HG03097 (cell line): ENCODE measurements at regions not wholly inside any gene's neighbourhood (a gene's known extent, or its start where the extent isn't known, plus 50 kb on each side); places are given as distances from the start of the nearest gene placed in this dataset.

Source experiments
- ATAC-seq: cut with Tn5 transposase; IDR thresholded peaks from one replicate; pipeline ENCODE4 v1.9.1; 2021; ENCODE audit not compliant: unreplicated experiment, low FRiP score

DNA sequence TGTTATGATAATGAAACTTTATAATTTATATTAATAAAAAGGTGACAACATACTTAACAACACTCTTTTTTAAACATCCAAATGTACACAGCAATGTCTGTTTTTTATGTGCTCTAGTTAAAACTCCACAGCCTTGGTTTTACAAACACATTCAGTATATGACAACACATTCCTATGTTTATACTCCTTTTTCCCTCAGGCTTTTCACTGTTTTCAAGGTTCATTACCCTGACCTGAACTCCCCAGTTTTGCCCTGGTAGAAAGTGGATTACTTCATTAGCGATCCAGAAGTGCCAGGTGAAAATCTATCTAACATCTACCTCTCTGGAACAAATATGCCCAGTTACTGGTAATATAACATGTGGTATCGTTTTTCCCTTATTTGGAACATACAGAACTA, 340.2 kb upstream of the DDHD1 start:
- ATAC-seq: no peak

DNA sequence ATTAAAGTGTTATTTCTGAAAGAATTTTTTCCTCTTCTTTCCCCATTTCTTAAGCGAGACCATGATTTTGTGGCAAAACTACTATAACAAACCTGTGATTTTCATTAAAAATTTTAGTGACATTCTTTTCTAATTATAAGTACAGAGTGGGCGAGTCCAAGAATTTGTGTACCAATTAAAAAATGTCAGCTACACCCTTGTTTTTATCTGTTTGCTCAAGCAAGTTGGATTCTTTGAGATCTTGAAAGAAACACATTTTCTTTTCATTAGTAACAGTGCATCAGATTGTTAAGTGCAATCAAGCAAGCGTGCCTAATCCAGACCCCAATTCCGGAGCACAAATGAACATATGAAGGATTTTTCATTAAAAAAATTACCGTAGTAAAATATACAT, 338.8 kb upstream of the DDHD1 start:
- no peak for ATAC-seq

GRCh38 chr14:53491256-53491883, 338.2 kb upstream of the DDHD1 start:
- no peak for ATAC-seq

- no peak for ATAC-seq
Measured at GRCh38 chr14:53478174-53478573, 325.1 kb upstream of the DDHD1 start.

DNA sequence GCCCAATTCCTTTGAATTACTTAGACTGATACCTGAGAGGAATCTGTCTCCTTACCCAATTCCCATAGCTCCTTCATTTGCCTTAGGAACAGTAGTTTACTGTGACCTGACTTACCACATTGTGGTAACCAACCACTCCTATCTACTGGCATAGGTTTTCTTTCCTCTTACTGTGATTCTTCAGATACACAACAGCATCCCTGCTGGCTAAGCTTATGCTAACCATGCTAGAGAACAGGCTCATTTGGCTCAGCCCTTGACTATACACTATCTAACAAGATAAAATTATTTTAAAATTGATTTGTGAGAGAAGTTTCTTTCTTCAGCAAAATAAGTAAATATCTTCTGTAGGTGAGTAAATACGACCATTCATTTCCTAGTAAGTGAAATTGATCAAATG, 320.4 kb upstream of the DDHD1 start:
- no peak for ATAC-seq

DNA sequence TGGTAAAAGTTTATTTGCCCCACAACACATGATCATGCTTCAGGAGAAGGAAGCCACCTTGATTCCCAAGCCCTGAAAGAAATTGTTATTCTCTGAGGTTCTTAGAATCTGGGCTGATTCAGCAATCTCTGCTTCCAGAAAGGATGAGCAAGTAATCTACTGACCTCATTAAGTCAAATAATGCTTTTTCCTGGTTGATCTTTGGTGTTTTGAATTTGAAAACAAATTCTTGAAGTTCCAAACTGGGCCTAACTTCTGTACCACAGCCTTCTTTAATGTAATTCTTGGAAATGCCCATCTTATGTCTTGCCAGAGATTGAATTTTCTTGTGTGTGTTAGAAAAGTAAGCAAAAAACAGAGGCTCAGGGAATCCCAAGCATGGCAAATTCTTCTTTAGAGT, 319.2 kb upstream of the DDHD1 start:
- ATAC-seq: no peak

GRCh38 chr14:53470351-53471043, 317.4 kb upstream of the DDHD1 start:
- ATAC-seq: no peak

GRCh38 chr14:53468876-53469275, 315.8 kb upstream of the DDHD1 start:
- no peak for ATAC-seq

DNA sequence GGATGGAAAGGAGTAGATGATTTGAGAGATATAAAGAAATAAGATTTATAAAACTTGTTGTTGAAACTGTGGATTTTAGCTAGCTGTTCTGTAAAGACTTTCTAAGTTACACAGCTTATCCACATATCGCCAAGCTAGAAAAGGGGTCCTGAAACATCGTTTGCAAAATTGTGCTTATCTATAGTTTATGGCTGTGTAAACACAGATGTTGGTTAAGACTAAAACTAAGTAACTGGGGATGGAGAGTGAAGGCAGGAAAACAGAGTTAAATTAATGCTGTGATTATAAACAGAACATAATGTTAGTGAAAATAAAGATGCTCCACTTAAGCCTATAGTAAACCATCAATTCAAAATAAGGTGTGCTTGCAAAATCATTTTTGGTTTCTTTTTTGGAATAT, 311.3 kb upstream of the DDHD1 start:
- no peak for ATAC-seq

- ATAC-seq: no peak
Measured at GRCh38 chr14:53462931-53463778, 310.0 kb upstream of the DDHD1 start.

- ATAC-seq: no peak
Measured at GRCh38 chr14:53461858-53462257, 308.7 kb upstream of the DDHD1 start.

- ATAC-seq: no peak
Measured at GRCh38 chr14:53460544-53460943, 307.4 kb upstream of the DDHD1 start.

DNA sequence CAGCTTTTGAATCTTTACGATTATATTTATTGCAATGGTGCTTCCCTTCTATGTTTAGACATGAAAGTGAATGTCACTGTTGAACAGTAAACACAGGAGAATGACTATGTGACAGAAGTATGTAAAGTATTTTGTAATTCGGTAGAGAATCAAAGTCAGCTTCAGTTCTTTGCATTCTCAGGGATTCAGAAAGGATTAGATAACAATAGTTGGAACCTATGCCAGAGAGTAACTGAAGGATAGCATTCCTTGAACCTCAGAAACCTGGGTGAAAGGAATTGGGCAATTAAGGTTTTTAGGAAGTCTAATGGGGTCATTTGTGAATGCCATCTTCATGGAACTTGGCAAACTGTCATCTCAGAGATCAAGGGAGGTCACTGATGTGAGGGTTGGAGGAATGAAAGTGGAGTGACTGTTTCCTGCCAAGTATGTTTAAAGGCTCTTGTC, 305.3 kb upstream of the DDHD1 start:
- ATAC-seq: no peak

DNA sequence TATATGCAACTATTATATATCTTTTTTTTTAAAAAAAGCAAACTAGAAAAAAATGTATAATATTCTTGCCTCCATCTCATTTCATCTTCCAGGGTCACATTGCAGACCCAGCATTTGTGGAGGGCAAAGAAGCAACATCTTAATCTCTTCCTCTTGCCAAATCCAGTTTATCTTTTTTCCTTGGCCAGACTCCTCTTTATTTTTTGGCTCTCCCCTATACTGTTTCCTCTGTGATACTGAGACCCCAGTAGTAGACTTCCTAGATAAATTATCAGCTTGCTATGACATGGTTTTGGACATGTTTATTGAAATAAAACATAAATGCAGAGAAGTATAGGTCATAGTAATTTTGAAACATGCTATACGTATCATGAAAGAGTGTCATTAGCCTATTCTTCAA, 303.8 kb upstream of the DDHD1 start:
- no peak for ATAC-seq

DNA sequence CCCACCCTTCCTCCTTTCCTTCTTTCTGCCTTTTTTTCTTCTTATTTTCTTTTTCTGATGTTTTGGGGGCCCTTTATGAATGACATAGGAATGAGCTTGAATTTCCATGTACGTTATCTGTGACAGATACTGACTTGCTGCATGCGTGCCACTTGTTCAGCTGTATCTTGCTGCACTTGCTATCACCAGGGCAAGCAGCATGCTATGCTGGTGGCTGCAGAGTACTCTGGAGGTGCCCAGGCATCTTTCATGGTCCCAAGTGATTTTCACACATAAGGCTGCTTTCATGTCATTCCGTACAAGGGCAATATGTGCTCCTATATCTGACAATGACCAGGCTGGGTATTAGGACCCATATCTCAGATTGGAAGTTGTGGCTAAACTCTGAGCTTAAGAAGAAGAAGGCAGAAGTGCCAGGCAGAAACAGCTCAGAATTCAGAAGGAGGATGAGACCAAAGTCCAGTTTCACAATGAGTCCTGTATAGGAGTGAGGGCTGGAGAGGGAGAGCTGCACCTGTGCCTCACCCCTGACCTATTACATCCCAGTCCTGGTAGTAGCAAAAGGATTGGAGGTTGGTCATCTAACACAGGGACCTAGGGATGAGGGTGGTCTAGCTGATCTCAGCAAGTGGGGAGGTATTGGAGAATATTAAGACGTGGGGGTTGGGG, 299.0 kb upstream of the DDHD1 start:
- ATAC-seq: no peak

DNA sequence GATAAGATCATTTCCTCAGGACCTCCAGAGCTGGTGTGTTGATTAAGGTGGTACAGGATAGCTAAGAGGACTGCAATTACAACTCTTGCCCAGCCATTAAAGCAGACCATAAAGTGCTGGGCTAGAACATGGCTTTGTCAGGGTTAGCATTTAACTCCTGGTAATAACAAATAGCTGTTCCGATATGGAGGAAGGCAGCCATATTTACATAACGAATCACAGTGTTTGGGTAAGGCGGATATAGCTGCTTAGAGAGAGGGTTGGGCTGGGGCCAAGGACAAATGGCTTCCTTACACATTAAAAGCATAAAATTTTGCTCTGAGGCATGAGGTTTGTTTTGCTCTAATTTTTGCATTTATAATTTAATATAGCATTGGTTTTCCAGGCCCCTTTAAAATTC, 297.7 kb upstream of the DDHD1 start:
- ATAC-seq: no peak

DNA sequence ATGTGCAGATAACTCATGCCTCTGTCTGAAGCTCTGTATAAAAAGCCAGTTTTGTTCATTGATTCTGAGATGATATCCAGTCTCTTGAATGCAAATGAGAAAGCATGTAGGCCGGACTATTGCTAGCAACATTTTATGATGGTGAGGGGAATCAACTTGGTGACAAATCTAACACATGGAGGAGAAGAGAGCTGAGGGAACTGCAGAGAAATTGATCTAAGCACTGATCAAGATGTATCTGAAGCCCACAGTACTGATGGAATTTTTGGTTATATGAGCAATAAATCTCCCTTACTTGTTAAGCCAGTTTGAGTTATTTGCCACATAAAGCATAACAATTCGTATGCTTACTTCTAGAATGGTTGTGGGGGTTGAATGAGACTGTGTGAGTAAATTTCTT, 295.6 kb upstream of the DDHD1 start:
- no peak for ATAC-seq

GRCh38 chr14:53444677-53445312, 291.7 kb upstream of the DDHD1 start:
- ATAC-seq: no peak

DNA sequence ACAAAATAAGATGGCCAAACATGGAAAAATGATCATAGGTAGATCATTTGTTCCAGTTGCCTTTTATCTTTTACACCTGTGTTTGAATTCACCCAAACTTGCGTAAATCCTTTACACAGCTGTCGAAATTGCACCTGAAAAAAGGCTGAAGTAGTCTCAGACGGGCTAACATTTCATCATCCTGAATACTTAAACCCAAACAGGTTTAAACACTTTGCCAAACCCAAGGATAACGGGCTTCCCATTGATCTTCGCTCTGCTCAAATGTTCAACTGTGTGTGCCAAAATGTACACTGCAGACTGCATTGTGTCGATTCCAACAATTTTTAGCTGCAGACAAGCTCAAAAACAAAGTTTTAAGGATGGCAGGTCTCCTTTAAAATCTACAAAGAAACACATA, 288.7 kb upstream of the DDHD1 start:
- ATAC-seq: no peak

DNA sequence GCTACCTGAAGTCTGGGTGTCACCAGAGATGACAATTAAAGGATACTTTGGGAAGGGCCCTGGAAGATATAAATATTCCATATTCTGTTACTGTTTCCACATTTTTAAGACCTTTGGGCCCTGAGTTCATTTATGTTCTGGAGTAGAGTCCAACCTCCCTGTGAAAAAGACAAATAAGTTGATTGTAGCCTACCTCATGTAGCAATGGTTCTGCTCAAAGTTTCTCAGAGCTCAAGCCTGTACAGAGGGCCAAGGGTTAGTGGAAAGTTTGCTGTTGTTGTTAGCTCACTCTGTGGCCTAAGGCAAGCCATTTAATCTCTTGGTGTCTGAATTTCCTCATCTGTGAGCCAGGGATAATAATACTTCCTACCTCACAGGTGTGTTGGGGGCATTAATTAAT, 284.7 kb upstream of the DDHD1 start:
- no peak for ATAC-seq

DNA sequence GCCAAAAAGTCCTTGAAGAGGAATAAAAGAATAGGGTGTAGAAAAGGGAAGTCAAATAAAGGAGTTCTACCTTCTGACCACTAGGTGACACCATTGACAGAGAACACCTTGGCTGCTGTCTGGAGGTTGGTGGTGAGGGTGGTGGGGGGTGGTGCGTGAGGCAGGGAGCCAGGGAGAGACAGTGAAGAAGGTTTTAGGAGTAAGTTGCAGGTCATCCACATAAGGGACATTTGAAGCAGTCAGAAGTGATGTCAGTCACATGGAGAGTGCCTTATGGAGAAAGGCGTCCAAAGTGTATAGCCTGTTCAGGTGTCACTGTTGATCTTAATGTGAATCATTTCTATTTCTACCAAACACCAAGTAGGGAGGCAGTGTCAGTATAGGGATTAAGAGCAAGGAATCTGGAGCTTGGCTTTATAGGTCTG, 279.3 kb upstream of the DDHD1 start:
- no peak for ATAC-seq
